H1 (cell line): ENCODE measurements at regions not wholly inside any gene's neighbourhood (a gene's known extent, or its start where the extent isn't known, plus 50 kb on each side); places are given as distances from the start of the nearest gene placed in this dataset.

ENCODE experiments used
- CHD7 ChIP-seq: fragments of 300-600 bp; sonication (generic); IDR thresholded peaks from 2 replicates; pipeline ENCODE4 v1.7.1; 2012; ENCODE audit warnings: low read length, moderate library complexity, mild to moderate bottlenecking, inconsistent platforms; ENCODE audit not compliant: insufficient replicate concordance
- SRF ChIP-seq: IDR thresholded peaks from 2 replicates; pipeline ENCODE4 v1.6.1; 2011; ENCODE audit warnings: mild to moderate bottlenecking, low read depth, low read length, moderate library complexity

DNA sequence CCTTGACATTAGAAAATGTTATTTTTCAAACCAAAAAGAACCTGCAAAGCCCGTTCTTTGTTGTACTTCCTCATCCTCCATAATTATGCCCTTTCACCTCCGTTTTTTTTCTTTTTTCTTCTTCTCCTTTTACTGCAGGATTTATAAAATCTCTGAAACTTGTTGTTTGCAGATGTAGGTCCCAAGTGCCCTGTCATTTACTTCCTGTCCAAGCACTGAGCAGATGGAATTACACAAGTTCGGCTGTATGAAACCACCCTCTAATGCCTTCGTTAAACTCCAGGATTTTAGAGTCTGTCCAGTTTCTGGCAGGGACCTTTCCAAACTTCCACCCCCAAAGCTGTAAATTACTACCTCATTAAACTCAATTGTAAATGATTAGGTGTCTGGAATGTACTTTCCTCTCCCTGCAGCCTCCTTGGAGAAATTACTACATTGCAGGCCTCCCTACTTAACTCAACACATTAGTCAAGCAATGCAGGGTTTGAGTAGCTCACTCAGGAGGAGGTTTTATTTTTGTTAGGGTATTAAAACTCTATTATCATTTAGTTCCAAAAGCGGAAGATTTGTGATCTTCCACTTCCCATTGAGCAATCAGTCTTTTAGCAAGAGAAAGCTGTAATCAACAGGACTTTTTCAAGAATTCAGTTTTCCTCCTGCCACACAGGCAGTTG lies 125.6 kb upstream of the LPAR1 start (continued):
- TF ChIP-seq CHD7 (no peak), SRF (no peak)
- TF ChIP-seq, all 59 proteins: peak for 0
